ENCODE measurements at regions not wholly inside any gene's neighbourhood (a gene's known extent, or its start where the extent isn't known, plus 50 kb on each side); places are given as distances from the start of the nearest gene placed in this dataset.

DNA sequence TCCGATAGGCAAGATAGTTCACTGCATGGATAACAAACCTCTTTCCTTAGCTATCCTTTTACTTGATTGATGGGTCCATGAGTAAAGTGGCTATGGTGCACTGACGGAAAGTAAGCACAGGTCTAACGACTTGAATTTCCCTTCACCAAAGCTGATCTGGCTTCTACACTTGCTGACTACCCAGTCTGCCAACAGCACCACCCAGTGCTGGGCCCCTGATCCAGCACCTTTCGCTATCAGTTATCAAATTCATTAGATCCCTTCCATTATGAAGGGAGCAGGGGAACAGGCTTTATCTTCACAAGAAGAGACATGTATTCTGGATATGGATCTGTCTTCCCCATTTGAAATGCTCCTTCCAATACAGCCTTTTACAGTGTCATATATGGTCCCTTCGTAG lies 855.9 kb downstream of the GRID1 start:
- TF ChIP-seq, protein P1, sequence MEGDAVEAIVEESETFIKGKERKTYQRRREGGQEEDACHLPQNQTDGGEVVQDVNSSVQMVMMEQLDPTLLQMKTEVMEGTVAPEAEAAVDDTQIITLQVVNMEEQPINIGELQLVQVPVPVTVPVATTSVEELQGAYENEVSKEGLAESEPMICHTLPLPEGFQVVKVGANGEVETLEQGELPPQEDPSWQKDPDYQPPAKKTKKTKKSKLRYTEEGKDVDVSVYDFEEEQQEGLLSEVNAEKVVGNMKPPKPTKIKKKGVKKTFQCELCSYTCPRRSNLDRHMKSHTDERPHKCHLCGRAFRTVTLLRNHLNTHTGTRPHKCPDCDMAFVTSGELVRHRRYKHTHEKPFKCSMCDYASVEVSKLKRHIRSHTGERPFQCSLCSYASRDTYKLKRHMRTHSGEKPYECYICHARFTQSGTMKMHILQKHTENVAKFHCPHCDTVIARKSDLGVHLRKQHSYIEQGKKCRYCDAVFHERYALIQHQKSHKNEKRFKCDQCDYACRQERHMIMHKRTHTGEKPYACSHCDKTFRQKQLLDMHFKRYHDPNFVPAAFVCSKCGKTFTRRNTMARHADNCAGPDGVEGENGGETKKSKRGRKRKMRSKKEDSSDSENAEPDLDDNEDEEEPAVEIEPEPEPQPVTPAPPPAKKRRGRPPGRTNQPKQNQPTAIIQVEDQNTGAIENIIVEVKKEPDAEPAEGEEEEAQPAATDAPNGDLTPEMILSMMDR (IDR thresholded peaks at IDR 0.05; ENCODE audit: insufficient read depth, low read depth, low read length) = no peak
- TF ChIP-seq EZH2 (IDR thresholded peaks at IDR 0.05; ENCODE audit: insufficient read depth, low read length) = no peak
